HG03097 (cell line): ENCODE measurements at regions not wholly inside any gene's neighbourhood (a gene's known extent, or its start where the extent isn't known, plus 50 kb on each side); places are given as distances from the start of the nearest gene placed in this dataset.
"Not testable (repeated sequence)": the region's sequence is repeated elsewhere in the genome, so short reads cannot be mapped to it uniquely, and the experiment has no call there.

ENCODE experiments used
- ATAC-seq: cut with Tn5 transposase; IDR thresholded peaks from one replicate; pipeline ENCODE4 v1.9.1; 2021; ENCODE audit not compliant: unreplicated experiment, low FRiP score

GRCh38 chr5:138702166-138703077 is 50.8 kb upstream of the CTNNA1 start:
- no peak for ATAC-seq

DNA sequence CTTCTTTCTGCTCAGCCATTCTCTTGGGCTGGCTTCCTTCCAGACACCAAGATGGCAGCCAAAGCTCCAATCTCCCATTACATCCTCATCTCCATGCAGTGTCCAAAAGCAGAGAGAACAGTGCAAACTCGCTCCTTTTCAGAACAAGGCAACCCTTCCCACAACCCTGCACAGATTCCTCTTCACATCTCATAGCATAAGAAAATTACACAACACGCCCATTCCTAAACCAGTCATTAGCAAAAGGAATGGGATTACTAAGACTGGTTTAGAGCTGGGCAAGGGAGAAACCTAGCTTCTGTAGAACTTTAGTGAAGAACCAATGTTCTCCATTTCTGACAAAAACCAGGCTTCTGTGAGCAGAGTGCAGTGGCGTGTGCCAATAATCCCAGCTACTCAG is 51.5 kb upstream of the CTNNA1 start:
- no peak for ATAC-seq

- no peak for ATAC-seq
These were observed 52.5 kb upstream of the CTNNA1 start for GRCh38 chr5:138700581-138701362.

DNA sequence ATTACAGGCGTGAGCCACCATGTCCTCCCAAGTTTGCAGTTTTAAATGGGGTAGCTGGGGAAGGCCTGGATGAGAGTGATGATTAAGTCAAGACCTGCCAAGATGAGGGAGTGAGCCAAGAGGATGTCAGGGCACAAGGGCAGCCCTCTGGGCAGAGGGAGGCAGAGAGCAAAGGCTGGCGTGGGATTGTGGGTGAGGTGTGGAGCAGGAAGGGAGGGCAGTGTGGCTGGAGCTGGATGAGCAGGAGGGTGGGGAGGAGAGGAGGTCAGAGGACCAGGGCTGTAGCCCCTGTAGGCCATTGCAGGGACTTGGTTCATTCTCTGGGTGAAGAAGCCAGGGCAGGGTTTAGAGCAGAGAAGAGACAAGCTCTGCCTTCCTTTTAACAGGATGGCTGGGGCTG is 53.7 kb upstream of the CTNNA1 start:
- ATAC-seq: no peak

GRCh38 chr5:138698713-138699112 is 54.5 kb upstream of the CTNNA1 start:
- ATAC-seq: no peak

- no peak for ATAC-seq
These were observed 55.4 kb upstream of the CTNNA1 start for GRCh38 chr5:138697720-138698360.

DNA sequence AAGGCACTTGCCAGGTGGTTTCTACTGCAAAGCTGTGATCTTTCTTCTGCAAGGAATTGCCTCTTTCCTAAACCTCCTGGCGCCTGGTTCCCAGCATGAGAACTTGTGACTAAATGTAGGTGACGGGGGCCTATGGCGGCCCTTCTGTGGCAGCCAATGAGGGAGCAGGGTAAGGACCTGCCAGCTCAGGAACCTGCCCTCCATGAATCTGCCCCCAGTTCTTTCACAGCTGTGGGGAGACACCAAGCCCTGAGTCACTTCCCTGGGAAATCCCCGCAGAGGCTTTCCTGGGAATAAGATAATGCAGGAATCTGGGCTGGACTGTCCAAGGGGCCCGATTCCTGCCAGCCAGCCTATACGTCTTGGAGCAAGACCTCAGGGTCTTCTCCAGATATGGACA is 56.7 kb upstream of the CTNNA1 start:
- ATAC-seq: no peak

- no peak for ATAC-seq
These were observed 57.4 kb upstream of the CTNNA1 start for GRCh38 chr5:138695781-138696180.

- ATAC-seq: no peak
These were observed 59.1 kb upstream of the CTNNA1 start for GRCh38 chr5:138694146-138694545.

DNA sequence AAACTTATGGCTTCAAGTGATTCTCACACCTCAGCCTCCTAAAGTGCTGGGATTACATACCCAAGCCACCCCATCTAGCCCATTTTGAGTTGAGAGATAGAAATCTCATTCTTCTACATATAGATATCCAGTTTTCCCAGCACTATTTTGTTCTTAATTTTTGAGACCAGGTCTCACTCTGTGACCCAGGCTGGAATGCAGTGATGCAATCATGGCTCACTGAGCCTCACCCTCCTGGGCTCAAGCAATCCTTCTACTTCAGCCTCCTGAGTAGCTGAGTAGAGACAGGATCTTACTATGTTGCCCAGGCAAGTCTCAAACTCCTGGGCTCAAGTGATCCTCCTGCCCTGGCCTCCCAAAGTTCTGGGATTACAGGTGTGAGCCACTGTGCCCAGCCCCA is 60.9 kb upstream of the CTNNA1 start:
- ATAC-seq: no peak

GRCh38 chr5:138686668-138687067 is 66.6 kb upstream of the CTNNA1 start:
- ATAC-seq: no peak

- no peak for ATAC-seq
These were observed 68.0 kb upstream of the CTNNA1 start for GRCh38 chr5:138685193-138685745.

GRCh38 chr5:138682462-138682861 is 70.8 kb upstream of the CTNNA1 start:
- ATAC-seq: not testable (repeated sequence)

DNA sequence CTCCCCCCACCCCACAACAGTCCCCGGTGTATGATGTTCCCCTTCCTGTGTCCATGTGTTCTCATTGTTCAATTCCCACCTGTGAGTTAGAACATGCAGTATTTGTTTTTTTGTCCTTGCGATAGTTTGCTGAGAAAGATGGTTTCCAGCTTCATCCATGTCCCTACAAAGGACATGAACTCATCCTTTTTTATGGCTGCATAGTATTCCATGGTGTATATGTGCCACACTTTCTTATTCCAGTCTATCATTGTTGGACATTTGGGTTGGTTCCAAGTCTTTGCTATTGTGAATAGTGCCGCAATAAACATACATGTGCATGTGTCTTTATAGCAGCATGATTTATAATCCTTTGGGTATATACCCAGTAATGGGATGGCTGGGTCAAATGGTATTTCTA is 74.4 kb upstream of the CTNNA1 start:
- not testable (repeated sequence) for ATAC-seq

GRCh38 chr5:138677782-138678181 is 75.4 kb upstream of the CTNNA1 start:
- no peak for ATAC-seq

GRCh38 chr5:138676556-138677193 is 76.5 kb upstream of the CTNNA1 start:
- ATAC-seq: no peak

DNA sequence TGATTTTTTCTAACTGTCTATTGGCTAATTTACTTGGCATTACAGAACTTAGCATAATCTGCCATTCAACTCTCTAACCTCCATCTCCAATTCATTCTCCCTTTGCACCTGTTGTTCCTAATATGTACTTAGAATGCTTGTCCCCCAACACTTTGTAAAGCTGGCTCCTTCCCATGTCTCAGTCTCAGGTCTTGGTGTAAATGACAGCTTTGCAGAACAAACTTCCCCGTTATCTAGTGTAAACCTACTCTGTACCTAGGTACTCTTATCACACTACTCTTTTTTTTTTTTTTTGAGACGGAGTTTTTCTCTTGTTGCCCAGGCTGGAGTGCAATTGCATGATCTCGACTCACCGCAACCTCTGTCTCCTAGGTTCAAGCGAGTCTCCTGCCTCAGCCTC is 77.2 kb upstream of the CTNNA1 start:
- ATAC-seq: no peak

DNA sequence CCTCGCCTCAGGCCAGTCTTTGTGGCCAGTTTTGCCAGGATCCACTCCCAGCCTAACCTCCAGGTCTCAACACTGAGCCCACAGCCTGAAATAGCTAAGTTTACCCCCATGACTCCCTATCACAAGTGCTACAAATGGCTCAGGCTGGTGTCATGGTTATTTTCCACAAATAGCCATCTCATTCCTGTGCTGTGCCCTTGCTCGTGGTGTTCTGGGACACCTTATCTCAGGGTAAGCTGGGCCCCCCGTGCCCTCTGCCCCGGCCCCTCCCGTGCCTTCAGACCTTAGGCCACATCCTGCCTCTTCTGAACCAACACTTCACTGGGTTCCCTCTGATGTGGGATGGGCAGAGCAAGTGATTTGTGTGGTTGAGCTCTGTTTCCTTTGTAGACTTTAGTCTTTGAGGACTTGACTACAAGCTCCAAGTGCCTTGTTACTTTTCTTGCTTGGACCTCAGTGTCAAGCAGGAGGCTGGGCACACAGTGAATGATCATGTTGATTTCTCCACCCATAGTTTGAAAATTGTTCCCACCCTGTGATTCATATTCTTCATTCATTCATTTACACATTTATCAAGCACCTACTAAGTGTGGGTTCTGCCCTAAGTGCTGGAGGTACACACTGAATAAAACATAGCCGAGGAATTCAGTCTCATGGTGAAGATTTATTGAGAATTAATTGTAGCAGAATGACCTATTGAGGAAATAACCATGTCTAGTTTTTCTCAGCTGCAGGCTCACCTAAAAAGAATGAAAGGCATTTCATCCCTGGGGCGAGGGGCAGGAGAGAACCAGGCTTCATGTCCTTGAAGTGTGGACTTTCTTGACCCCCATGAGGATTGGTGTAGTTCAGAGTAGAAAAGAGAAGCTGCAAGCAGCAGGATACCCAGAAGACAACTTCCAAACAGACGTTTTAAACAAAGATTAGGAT is 84.5 kb upstream of the CTNNA1 start:
- no peak for ATAC-seq

- not testable (repeated sequence) for ATAC-seq
These were observed 85.4 kb upstream of the CTNNA1 start for GRCh38 chr5:138667782-138668331.
